ENCODE measurements at regions not wholly inside any gene's neighbourhood (a gene's known extent, or its start where the extent isn't known, plus 50 kb on each side); places are given as distances from the start of the nearest gene placed in this dataset.

GRCh38 chr3:82386647-82387046 is 625.2 kb upstream of the GBE1 start:
- Histone ChIP-seq H3K27me3 (ENCODE audit: low read length) (no peaks in the 10 kb centered on the region), H3K4me2 (ENCODE audit: low read length) (no peak overlapping the region), H3K4me3 (ENCODE audit: low read length) (no peak overlapping the region), H3K9me3 (ENCODE audit: low read length) (no peaks in the 10 kb centered on the region), H3K4me1 (ENCODE audit: insufficient read depth, low read length) (no peaks in the 10 kb centered on the region), H3K79me2 (ENCODE audit: low read length) (no peaks in the 10 kb centered on the region), H3K27ac (ENCODE audit: low read length) (no peak overlapping the region), H3K36me3 (ENCODE audit: low read depth, low read length) (no peaks in the 10 kb centered on the region), H3K9ac (ENCODE audit: low read length) (no peak overlapping the region), H3F3A (ENCODE audit: low read length, unreplicated experiment) (no peaks in the 10 kb centered on the region), H4K20me1 (ENCODE audit: low read length) (no peaks in the 10 kb centered on the region), H2AFZ (ENCODE audit: low read length) (no peak overlapping the region), H3K9me2 (replicated peaks; ENCODE audit: low read length) (no peaks in the 10 kb centered on the region)
- intact Hi-C loops (cut with micrococcal nuclease), result no loop called here
- ChIA-PET CTCF (no interaction called here), POLR2A (ENCODE audit: unreplicated experiment) (no interaction called here)
- DNase-seq (no peak), ATAC-seq (no peak)
- TF ChIP-seq, protein P1, sequence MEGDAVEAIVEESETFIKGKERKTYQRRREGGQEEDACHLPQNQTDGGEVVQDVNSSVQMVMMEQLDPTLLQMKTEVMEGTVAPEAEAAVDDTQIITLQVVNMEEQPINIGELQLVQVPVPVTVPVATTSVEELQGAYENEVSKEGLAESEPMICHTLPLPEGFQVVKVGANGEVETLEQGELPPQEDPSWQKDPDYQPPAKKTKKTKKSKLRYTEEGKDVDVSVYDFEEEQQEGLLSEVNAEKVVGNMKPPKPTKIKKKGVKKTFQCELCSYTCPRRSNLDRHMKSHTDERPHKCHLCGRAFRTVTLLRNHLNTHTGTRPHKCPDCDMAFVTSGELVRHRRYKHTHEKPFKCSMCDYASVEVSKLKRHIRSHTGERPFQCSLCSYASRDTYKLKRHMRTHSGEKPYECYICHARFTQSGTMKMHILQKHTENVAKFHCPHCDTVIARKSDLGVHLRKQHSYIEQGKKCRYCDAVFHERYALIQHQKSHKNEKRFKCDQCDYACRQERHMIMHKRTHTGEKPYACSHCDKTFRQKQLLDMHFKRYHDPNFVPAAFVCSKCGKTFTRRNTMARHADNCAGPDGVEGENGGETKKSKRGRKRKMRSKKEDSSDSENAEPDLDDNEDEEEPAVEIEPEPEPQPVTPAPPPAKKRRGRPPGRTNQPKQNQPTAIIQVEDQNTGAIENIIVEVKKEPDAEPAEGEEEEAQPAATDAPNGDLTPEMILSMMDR (conservative IDR thresholded peaks at IDR 0.05; ENCODE audit: low read depth, low read length), result no peak
- no TSS peak for BruUV-seq (replicated peaks)

DNA sequence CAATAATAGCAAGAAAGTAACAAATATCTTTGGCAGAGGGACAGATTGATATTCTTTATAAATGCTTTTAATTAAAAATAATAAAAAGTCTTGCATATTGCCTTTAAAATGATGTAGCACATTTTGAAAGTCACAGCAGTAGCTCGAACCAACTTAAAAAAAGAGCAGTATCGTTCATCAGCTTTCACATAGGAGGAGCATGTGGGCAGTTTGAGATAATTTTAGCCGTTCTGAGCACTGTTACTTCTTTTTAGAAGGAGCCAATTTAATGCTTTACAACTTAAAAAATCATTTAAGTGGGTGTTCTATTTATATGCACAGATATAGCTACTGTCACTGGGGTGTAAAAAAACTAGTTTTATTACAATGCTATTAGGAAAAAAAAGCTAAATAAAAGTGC is 622.7 kb upstream of the GBE1 start:
- H3K4me2 ChIP-seq (ENCODE audit: low read length), result no peak overlapping the region
- H3K4me1 ChIP-seq (ENCODE audit: insufficient read depth, low read length), result no peaks in the 10 kb centered on the region
- no peaks in the 10 kb centered on the region for H4K20me1 ChIP-seq (ENCODE audit: low read length)
- TF ChIP-seq EZH2phosphoT487 (IDR thresholded peaks at IDR 0.05; ENCODE audit: borderline replicate concordance, low read length), result no peak
- TF ChIP-seq, protein P1 (conservative IDR thresholded peaks at IDR 0.05; ENCODE audit: low read depth, low read length), result no peak
- TF ChIP-seq EZH2 (IDR thresholded peaks at IDR 0.05; ENCODE audit: low read length, unreplicated experiment), result no peak
- no peak overlapping the region for H3K9ac ChIP-seq (ENCODE audit: low read length)
- no peaks in the 10 kb centered on the region for H3K27me3 ChIP-seq (ENCODE audit: low read length)
- 0 out of 2 replicates have a peak, but pooled peaks cover 6% of the 10 kb centered on the region for H3K9me3 ChIP-seq (ENCODE audit: low read length)
- H3K9me2 ChIP-seq (replicated peaks; ENCODE audit: low read length), result no peaks in the 10 kb centered on the region
- ChIA-PET POLR2A (ENCODE audit: unreplicated experiment) (no interaction called here), CTCF (no interaction called here)
- BruUV-seq (replicated peaks), result no TSS peak
- no peaks in the 10 kb centered on the region for H3F3A ChIP-seq (ENCODE audit: low read length, unreplicated experiment)
- no peaks in the 10 kb centered on the region for H3K79me2 ChIP-seq (ENCODE audit: low read length)
- H3K4me3 ChIP-seq (ENCODE audit: low read length), result no peak overlapping the region
- H3K36me3 ChIP-seq (ENCODE audit: low read depth, low read length), result no peaks in the 10 kb centered on the region
- H2AFZ ChIP-seq (ENCODE audit: low read length), result no peak overlapping the region
- intact Hi-C loops (cut with micrococcal nuclease), result no loop called here
- DNase-seq (no peak), ATAC-seq (no peak)
- H3K27ac ChIP-seq (ENCODE audit: low read length), result no peak overlapping the region

DNA sequence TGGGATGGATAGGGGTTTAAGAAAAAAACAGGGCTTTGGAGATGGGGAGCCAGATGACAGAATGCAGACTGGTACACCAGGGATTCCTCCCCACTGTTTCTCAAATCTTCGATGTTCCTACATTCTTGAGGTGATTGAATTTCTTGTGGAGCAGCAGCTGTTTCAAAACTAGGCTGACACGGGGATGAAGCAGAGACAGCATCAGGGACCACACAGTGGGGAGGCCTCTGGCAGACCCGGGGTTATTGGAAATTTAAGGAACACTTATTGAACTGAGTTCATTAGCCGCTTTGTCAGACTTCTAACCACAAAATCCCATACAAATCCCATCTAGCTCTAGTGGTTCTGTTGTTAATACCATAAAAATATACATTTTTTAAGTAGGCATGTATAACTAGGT is 621.4 kb upstream of the GBE1 start:
- Histone ChIP-seq H3K4me1 (ENCODE audit: insufficient read depth, low read length) (no peaks in the 10 kb centered on the region), H3K27ac (ENCODE audit: low read length) (no peak overlapping the region), H3K9ac (ENCODE audit: low read length) (no peak overlapping the region), H3K4me3 (ENCODE audit: low read length) (no peak overlapping the region), H4K20me1 (ENCODE audit: low read length) (no peaks in the 10 kb centered on the region), H3K4me2 (ENCODE audit: low read length) (no peak overlapping the region), H3K79me2 (ENCODE audit: low read length) (no peaks in the 10 kb centered on the region), H3K9me2 (replicated peaks; ENCODE audit: low read length) (no peaks in the 10 kb centered on the region), H3K27me3 (ENCODE audit: low read length) (no peaks in the 10 kb centered on the region), H3K36me3 (ENCODE audit: low read depth, low read length) (no peaks in the 10 kb centered on the region), H3F3A (ENCODE audit: low read length, unreplicated experiment) (no peaks in the 10 kb centered on the region), H2AFZ (ENCODE audit: low read length) (no peak overlapping the region), H3K9me3 (ENCODE audit: low read length) (peaks cover 14% of the 10 kb centered on the region)
- ChIA-PET CTCF (no interaction called here), POLR2A (ENCODE audit: unreplicated experiment) (no interaction called here)
- no TSS peak for BruUV-seq (replicated peaks)
- TF ChIP-seq, protein P1 (conservative IDR thresholded peaks at IDR 0.05; ENCODE audit: low read depth, low read length), result no peak
- DNase-seq (no peak), ATAC-seq (no peak)
- intact Hi-C loops (cut with micrococcal nuclease), result no loop called here

Measured in PC-3 (cell line).